ENCODE measurements at regions not wholly inside any gene's neighbourhood (a gene's known extent, or its start where the extent isn't known, plus 50 kb on each side); places are given as distances from the start of the nearest gene placed in this dataset.

DNA sequence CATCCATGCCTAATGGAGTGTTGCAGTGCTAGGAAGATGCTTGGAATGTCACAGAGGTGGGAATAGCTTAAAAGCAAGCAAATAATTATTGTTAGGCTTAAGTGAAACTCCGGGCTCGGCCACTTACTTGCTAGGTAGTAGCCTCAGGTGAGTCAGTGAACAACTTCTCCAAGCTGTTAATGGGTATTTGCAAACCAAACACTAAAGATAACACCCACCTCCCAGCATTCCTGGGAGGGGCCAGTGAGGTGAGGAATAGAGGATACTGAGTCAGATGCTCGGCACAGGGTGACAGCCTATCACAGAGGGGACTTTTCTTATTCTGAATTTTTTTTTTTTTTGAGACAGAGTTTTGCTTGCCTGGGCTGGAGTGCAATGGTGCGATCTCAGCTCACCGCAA lies 151.2 kb upstream of the RFLNA start:
- TF ChIP-seq CTCF (optimal IDR thresholded peaks at IDR 0.05 in 1 of 3, IDR thresholded peaks at IDR 0.05 in 1 of 3, conservative IDR thresholded peaks at IDR 0.05 in 1 of 3; ENCODE audit: extremely low read depth in 1 of 3, insufficient read depth in 2 of 3, low read length in 3 of 3), result no peak
- TF ChIP-seq EZH2 (IDR thresholded peaks at IDR 0.05; ENCODE audit: low read length), result no peak

All from keratinocyte (primary cell).